Bone marrow (tissue), 2 donors: ENCODE measurements at regions not wholly inside any gene's neighbourhood (a gene's known extent, or its start where the extent isn't known, plus 50 kb on each side); places are given as distances from the start of the nearest gene placed in this dataset.
A peak's percentile ranks its signal among the peaks of the same experiment; 100 is the strongest.

ENCODE experiments used
- DNase-seq, 2 donors: peaks; one replicate each; lab custom pipeline; 2025; lab: John Stamatoyannopoulos, UW

DNA sequence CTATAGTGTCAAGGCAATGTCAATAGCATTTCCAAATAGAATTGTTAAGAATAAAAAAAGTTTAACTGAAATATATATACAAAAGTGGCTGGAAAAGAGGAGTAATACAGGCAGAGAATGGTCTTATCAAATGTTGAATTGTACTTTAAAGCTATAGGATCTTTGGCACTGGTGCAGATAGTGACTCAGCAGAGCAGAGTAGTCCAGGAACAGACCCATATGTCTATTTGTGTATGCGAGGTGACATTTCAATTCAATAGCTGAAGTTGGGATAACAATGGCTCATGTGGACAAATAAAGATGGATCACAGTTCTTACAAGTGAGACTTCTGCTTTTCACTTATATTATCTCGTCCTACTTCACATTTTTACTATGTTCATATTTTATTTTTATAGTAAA, 543.0 kb upstream of the B3GALT2 start:
- no peak for DNase-seq

- DNase-seq, result no peak
Measured at GRCh38 chr1:193727850-193728249, 541.4 kb upstream of the B3GALT2 start.

DNA sequence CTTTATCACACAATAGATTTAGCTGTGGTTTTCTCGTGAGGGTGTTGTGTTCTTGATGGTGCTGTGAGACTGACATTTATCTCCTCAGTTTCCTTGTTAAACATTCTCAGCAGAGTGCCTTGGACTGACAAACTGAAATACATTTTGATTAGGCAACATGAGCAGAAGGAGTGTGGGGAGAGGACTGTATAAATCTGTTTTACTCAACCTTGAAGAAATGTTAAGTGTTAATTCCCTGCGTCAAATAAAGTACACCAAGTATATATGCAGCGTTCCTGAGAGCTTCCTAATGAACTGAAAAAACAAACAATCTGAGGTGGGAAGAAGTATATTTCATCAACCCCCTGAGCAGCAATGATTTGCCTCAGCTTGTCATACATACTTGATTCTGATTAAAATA, 540.3 kb upstream of the B3GALT2 start:
- DNase-seq, result no peak

GRCh38 chr1:193712392-193712791, 526.0 kb upstream of the B3GALT2 start:
- no peak for DNase-seq

- no peak for DNase-seq
Measured at GRCh38 chr1:193709607-193710006, 523.2 kb upstream of the B3GALT2 start.

DNA sequence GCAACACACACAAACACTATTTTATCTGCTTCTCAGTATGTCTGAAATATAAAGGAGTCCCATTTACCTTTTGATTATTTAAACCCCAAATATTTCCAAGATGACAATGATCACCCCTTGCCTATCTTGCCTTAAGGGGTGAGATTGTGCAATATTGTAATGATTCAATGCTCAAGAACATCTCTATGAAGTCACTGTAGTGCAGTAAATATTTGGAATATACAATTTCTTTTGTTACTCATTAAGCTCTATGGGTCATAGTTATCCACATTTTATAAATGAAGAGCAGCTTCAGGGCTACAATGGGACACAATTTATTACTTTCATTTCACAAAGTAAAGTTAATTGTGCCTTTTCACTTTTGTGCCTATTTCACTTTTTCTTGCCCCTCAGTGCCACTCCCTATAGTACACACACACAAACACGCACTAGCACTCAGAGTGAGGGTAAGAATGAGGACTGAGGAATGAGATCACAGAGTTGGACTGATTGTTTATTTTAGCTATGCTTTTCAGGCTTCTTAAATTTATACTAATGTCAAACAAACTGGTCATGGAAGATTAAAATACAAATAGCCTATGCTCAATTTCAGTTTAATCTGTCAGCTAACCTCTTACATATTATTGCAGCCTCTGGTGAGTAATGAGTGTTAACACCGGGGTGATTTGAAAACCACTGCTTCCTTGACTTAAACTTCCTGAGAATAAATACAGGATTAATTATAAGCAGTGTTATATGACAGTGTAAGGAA, 521.0 kb upstream of the B3GALT2 start:
- no peak for DNase-seq

- DNase-seq, result no peak
Measured at GRCh38 chr1:193706766-193707165, 520.4 kb upstream of the B3GALT2 start.

DNA sequence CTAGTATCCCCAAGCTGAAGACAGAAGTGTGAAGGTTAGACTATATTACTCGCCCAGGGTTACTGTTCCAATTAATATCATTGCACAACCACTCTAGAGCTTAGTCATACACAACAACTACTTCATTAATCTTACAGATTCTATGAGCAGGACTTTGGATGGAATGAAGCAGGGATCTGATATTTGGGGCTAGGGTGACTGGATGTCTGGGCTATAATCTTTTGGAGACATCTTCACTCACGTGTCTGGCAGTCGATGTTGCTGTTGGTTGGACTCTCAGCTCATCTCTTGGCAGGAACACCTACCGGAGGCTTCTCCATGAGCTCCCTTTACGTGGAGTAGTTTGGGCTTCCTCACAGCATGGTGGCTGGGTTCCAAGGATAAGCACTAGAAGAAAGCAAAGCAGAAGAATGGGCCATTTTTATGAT, 519.2 kb upstream of the B3GALT2 start:
- DNase-seq, result no peak

DNA sequence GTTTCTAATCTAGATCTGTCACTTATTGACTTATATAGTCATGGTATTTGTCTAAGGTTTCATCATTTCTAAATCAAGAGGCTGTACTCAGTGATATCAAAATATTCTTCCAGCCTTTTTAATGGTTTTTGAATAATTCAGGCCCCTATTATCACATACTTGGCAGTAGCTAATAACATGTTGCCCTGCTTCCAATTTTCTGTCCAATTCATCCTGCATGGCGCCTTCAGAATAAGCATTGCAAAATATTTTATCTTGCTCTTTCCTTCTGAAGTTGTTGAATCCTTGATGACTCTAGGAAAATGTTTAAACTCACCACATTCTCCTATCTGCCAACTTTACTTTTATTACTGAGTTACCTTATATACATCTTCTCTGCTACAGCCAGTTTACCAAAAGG, 517.2 kb upstream of the B3GALT2 start:
- DNase-seq, result no peak

DNA sequence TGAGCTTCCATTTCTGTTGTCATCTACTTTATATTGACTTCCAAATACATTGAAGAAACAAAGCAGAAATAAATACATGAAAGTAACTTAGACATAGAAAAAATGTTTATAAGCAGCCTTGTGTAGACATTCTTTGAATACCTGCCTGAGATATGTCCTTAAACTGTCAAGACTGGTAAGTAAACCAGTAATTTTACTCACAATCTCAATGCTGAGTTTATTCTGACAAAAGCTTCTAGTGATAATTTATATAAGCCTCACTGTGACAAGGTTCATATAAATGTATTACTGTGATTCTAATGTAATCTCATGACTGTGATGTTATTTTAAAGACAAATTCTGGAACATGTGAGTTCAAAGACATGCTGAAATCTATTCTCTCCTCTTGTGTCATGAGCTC, 516.7 kb upstream of the B3GALT2 start:
- no peak for DNase-seq

DNA sequence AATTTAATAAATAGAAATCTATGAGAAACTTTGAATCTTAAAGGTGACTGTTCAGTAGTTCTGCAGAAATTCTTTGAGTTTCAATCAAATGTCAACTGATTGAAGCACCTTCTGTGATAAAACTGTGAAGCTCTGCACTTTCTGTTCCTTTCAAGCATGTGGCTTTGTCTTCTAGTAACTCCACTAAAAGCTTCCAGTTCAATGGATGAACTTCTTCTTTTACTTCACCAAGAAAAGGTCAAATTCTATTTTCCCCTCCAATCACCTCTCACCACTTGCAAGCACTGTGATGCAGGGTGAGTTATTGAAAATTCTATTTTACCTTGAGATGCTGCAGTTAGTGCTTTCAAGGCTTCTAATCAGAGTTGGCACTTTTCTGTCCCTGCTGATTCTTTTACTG, 515.3 kb upstream of the B3GALT2 start:
- DNase-seq, result no peak

GRCh38 chr1:193700710-193701355, 514.4 kb upstream of the B3GALT2 start:
- no peak for DNase-seq

DNA sequence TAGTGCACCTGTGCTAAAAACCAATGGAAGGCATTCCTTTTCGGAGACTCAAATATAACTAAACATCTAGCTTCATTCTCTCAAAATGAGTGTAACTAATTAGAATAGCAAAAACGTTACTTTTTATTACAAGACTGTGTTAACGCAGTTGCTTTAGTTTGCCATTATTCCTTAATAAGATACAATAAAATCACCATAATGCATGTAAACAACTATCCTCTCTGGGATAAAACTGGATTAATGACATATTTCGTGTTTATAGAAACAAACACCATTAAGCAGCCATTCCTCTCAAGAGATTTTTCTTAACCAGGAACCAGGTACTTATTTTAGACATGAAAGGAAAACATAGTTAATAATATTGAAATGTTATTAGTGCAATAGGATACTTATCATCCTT, 512.8 kb upstream of the B3GALT2 start:
- no peak for DNase-seq

DNA sequence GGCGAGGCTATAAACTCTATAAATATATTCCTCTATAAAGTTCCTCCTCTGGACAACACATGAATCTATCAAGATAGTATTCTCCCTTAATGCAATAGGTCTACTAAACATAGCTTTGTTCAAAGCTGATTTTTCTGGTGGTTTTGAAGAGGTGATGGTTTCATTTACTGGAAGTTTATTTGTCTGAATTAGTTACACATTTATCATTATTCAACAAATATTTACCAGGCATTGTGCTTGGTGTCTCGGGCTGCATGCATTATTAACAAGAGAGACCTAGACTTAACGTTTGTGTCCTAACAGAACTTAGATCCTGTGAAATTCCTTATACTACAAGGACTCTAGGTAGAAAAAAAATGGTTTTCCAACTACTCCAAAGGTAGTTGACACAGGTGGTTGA, 511.4 kb upstream of the B3GALT2 start:
- no peak for DNase-seq

DNA sequence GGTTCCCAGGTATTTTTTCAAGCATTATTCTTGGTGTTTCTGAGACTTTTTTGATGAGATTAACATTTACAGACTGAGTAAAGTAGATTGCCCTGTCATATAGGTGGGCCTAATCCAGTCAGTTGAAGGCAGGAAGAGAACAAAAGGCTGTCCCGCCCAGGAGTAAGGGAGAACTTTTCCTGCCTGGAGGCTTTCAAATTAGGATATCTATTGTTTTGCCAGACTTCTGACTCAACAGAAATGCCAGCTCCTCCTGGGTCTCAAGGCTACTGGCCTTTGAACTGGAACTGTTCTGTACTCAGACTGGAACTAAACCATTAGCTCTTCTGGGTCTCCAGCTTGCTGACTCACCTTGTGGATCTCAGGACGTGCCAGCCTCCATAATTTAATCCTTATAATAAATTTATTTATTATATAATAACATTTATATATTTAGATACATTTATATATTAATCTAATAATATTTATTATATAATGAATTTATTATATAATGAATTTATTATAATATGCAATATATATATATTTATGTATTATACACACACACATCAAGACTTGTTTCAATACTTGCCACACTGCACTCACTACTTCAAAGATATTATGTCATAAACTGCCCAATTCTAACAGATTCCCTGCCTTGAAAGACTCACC, 510.8 kb upstream of the B3GALT2 start:
- DNase-seq, result no peak

- DNase-seq, result no peak
Measured at GRCh38 chr1:193694741-193695140, 508.3 kb upstream of the B3GALT2 start.

DNA sequence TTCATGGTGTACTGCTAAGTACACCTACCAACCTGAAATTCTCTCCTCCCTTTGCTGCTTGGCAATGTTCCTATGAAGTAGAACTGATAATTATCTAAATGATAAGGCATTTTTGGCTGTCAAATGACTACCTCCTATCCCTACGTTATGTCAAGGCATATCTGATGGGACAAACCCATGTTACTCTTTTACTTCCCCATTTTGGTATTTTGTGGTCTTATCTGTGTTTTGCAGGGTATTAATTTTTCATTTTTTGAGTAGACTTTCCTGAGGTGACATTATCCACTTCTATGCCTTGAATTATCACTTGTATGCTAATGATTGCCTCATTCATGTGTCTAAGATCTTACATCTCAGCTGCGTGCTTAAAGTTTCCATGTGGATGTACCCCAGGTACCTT, 499.6 kb upstream of the B3GALT2 start:
- DNase-seq, result peak in 1 of 2 donors; percentile 78

- DNase-seq, result no peak
Measured at GRCh38 chr1:193681422-193681821, 495.0 kb upstream of the B3GALT2 start.

- no peak for DNase-seq
Measured at GRCh38 chr1:193680924-193681316, 494.5 kb upstream of the B3GALT2 start.

- DNase-seq, result no peak
Measured at GRCh38 chr1:193680247-193680923, 494.0 kb upstream of the B3GALT2 start.

DNA sequence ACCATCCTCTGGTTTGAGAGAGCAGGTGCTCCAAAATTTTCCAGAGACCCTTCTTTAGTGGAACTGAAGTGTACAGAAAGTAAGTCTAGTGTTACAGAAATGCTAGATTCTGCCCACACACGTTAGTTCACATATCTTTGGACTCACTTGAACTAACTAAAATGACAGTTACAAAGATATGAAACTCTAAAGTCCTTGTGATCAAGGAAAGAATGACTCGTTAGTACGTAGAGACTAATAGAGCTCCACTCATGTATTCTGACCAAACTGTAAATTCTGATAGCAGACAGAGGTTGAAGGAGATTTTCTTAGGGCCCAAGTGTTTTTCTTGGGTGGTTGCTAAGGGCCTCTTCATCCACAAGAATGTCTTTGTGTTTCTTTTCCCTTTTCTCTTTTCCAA, 491.5 kb upstream of the B3GALT2 start:
- DNase-seq, result no peak

DNA sequence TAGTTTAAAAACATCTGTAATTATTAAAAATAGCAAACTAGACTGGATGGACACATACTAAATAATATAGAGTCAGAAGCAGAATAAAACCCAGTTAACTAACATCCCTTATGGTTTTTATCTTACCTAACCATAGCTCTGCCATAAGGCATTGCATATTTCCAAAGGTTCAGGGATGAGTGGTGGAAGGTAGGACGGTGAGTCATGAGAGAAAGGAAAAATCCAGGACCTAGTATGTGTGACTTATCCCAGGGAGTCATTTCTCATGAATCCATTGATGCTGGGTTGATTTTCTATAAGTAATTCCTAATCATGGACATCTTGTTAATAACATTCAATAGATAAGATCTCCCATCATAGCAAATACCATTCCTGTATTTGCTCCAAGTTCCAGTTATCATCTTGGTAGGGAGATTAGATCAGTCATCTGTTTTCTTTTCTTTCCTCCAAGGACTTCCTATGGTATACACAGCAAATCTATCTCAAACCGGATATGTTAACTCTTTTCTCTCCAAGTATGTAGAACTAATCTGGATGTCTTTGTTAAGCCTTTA, 490.7 kb upstream of the B3GALT2 start:
- DNase-seq, result no peak
